Sigmoid colon (tissue), 6 donors: ENCODE measurements at regions not wholly inside any gene's neighbourhood (a gene's known extent, or its start where the extent isn't known, plus 50 kb on each side); places are given as distances from the start of the nearest gene placed in this dataset.
A peak's percentile ranks its signal among the peaks of the same experiment; 100 is the strongest.

ENCODE experiments used
- DNase-seq: peaks from one replicate; pipeline ENCODE4 v3.0.0-alpha.2; 2019
- H3K27ac ChIP-seq, 4 donors: fragments of 200-600 bp; sonication (generic); one replicate each; pipeline ENCODE4 v1.5.1; 2016 to 2019; ENCODE audit warnings: mild to moderate bottlenecking in 1 of 4
- H3K27me3 ChIP-seq, 3 donors: fragments of 200-600 bp; sonication (generic); one replicate each; pipeline ENCODE4 v1.5.1; 2019; ENCODE audit warnings: mild to moderate bottlenecking in 1 of 3
- H3K36me3 ChIP-seq, 4 donors: fragments of 200-600 bp; sonication (generic); one replicate each; pipeline ENCODE4 v1.5.1; 2016 to 2019
- H3K4me1 ChIP-seq, 4 donors: fragments of 200-600 bp; sonication (generic); one replicate each; pipeline ENCODE4 v1.5.1; 2017 to 2019
- H3K4me3 ChIP-seq, 4 donors: fragments of 200-600 bp; sonication (generic); one replicate each; pipeline ENCODE4 v1.5.1; 2017 to 2019; ENCODE audit warnings: mild to moderate bottlenecking in 2 of 4, moderate library complexity in 1 of 4
- H3K9me3 ChIP-seq, 4 donors: fragments of 200-600 bp in 3 of 4; sonication (generic) in 3 of 4; one replicate each; pipeline versions ENCODE4 v1.5.1 to v1.6.1; 2013 to 2019
- CTCF ChIP-seq, 4 experiments: fragments of 450-650 bp in 3 of 4; fragments of 200-600 bp in 1 of 4; IDR thresholded peaks; one replicate each; pipeline ENCODE4 v1.5.1; 2016 to 2019; ENCODE audit warnings: antibody characterized with exemption in 4 of 4, mild to moderate bottlenecking in 3 of 4, moderate library complexity in 2 of 4
- EP300 ChIP-seq, 4 donors: sonication (generic); formaldehyde crosslinking; IDR thresholded peaks; one replicate each; pipeline ENCODE4 v1.6.1; 2017; ENCODE audit warnings: antibody characterized with exemption in 4 of 4
- POLR2A ChIP-seq, 2 donors: fragments of 450-650 bp; IDR thresholded peaks; one replicate each; pipeline ENCODE4 v1.6.1; 2016; ENCODE audit warnings: antibody characterized with exemption in 2 of 2, mild to moderate bottlenecking in 2 of 2, moderate library complexity in 2 of 2
- POLR2AphosphoS5 ChIP-seq, 4 donors: sonication (generic); formaldehyde crosslinking; IDR thresholded peaks; one replicate each; pipeline ENCODE4 v1.6.1; 2017; ENCODE audit warnings: antibody characterized with exemption in 4 of 4
- WGBS, 2 donors: extraction: QIAGEN DNeasy Blood & Tissue Kit; methylation state at CpG; one replicate each; pipeline ENCODE4 v1.1.7; 2013; 5-methylcytosine and 5-hydroxymethylcytosine counted together
- intact Hi-C: fragments of 100-400 bp; cut with DNase I; formaldehyde crosslinking; loops from one replicate; pipeline ENCODE4 v1.15.1; 2023
- donor health status: healthy with polysubstance abuse.
- donor health status: healthy.

- no peak for TF ChIP-seq POLR2A (IDR thresholded peaks at IDR 0.05)
- DNase-seq, result no peak
Observed at GRCh38 chr14:56023661-56024081, 94.5 kb upstream of the PELI2 start.

GRCh38 chr14:56025191-56025590 is 93.0 kb upstream of the PELI2 start:
- no peak for DNase-seq
- H3K4me1 ChIP-seq, result peaks cover 0 to 17% (median 10%) of the 10 kb centered on the region in 4 donors
- TF ChIP-seq POLR2AphosphoS5 (IDR thresholded peaks at IDR 0.05) (no peak), CTCF (IDR thresholded peaks at IDR 0.05) (no peak), POLR2A (IDR thresholded peaks at IDR 0.05) (no peak), EP300 (IDR thresholded peaks at IDR 0.05) (no peak)
- H3K4me3 ChIP-seq, result no peak overlapping the region
- H3K36me3 ChIP-seq, result no peaks in the 10 kb centered on the region
- H3K27me3 ChIP-seq, result no peaks in the 10 kb centered on the region
- H3K27ac ChIP-seq, result no peak overlapping the region
- intact Hi-C loops, result no loop called here
- WGBS, 2 donors, result 78 to 81% methylated on average over 3 of the region's 3 CpGs
- H3K9me3 ChIP-seq, result no peaks in the 10 kb centered on the region

More at GRCh38 chr14:56023661-56024081, 94.5 kb upstream of the PELI2 start:
- H3K4me3 ChIP-seq, result no peak overlapping the region
- H3K27ac ChIP-seq, result no peak overlapping the region
- no peaks in the 10 kb centered on the region for H3K27me3 ChIP-seq
- intact Hi-C loops, result no loop called here
- H3K36me3 ChIP-seq, result no peaks in the 10 kb centered on the region
- WGBS, 2 donors, result 91 to 93% methylated on average over 2 of the region's 2 CpGs
- no peaks in the 10 kb centered on the region for H3K9me3 ChIP-seq
- H3K4me1 ChIP-seq, result peaks cover 0 to 11% (median 6%) of the 10 kb centered on the region in 4 donors

GRCh38 chr14:56026506-56026905 is 91.7 kb upstream of the PELI2 start:
- DNase-seq, result no peak
- Histone ChIP-seq H3K36me3 (no peaks in the 10 kb centered on the region), H3K27me3 (no peaks in the 10 kb centered on the region), H3K4me1 (peaks cover 0 to 17% (median 10%) of the 10 kb centered on the region in 4 donors), H3K27ac (no peak overlapping the region), H3K9me3 (no peaks in the 10 kb centered on the region), H3K4me3 (no peak overlapping the region)
- intact Hi-C loops, result no loop called here
- WGBS, 2 donors, result 48 to 82% methylated on average over 1 of the region's 1 CpG
- no peak for TF ChIP-seq POLR2AphosphoS5 (IDR thresholded peaks at IDR 0.05)
- no peak for TF ChIP-seq CTCF (IDR thresholded peaks at IDR 0.05)
- no peak for TF ChIP-seq EP300 (IDR thresholded peaks at IDR 0.05)
- no peak for TF ChIP-seq POLR2A (IDR thresholded peaks at IDR 0.05)

- no peak overlapping the region for H3K27ac ChIP-seq
- no peak overlapping the region for H3K4me3 ChIP-seq
- intact Hi-C loops, result no loop called here
- no peak for TF ChIP-seq POLR2A (IDR thresholded peaks at IDR 0.05)
- no peak for TF ChIP-seq EP300 (IDR thresholded peaks at IDR 0.05)
- TF ChIP-seq POLR2AphosphoS5 (IDR thresholded peaks at IDR 0.05), result no peak
- TF ChIP-seq CTCF (IDR thresholded peaks at IDR 0.05), result no peak
- WGBS, 2 donors, result 83 to 91% methylated on average over 1 of the region's 1 CpG
- H3K4me1 ChIP-seq, result peaks cover 0 to 17% (median 10%) of the 10 kb centered on the region in 4 donors
- no peak for DNase-seq
- H3K27me3 ChIP-seq, result no peaks in the 10 kb centered on the region
- H3K9me3 ChIP-seq, result no peaks in the 10 kb centered on the region
- H3K36me3 ChIP-seq, result no peaks in the 10 kb centered on the region
Observed at GRCh38 chr14:56027421-56027820, 90.8 kb upstream of the PELI2 start.

GRCh38 chr14:56027916-56028712 is 90.1 kb upstream of the PELI2 start:
- no peaks in the 10 kb centered on the region for H3K36me3 ChIP-seq
- DNase-seq, result no peak
- peak overlapping the region in 1 of 4 donors; percentile 1 for H3K4me3 ChIP-seq
- intact Hi-C loops, result no loop called here
- WGBS, 2 donors, result 49 to 51% methylated on average over 2 of the region's 2 CpGs
- peaks cover 0 to 17% (median 10%) of the 10 kb centered on the region in 4 donors for H3K4me1 ChIP-seq
- H3K9me3 ChIP-seq, result no peaks in the 10 kb centered on the region
- peak overlapping the region in 1 of 4 donors; percentile 13 for H3K27ac ChIP-seq
- TF ChIP-seq POLR2AphosphoS5 (IDR thresholded peaks at IDR 0.05), result no peak
- no peak for TF ChIP-seq POLR2A (IDR thresholded peaks at IDR 0.05)
- no peak for TF ChIP-seq CTCF (IDR thresholded peaks at IDR 0.05)
- H3K27me3 ChIP-seq, result no peaks in the 10 kb centered on the region
